Chondrocyte (in vitro differentiated cells): ENCODE measurements at regions not wholly inside any gene's neighbourhood (a gene's known extent, or its start where the extent isn't known, plus 50 kb on each side); places are given as distances from the start of the nearest gene placed in this dataset.

ENCODE experiments used
- DNase-seq: peaks from one replicate; pipeline ENCODE4 v3.0.0; 2021; ENCODE audit warnings: mixed read lengths, low spot score
- H3K27ac Mint-ChIP-seq: one replicate; pipeline ENCODE4 v1.8.0; 2021; ENCODE audit warnings: mild to moderate bottlenecking, moderate library complexity, mixed read lengths; ENCODE audit not compliant: unreplicated experiment
- H3K27me3 Mint-ChIP-seq: 2 replicates; pipeline ENCODE4 v1.8.0; 2021; ENCODE audit warnings: low read depth, mixed read lengths
- H3K36me3 Mint-ChIP-seq: 2 replicates; pipeline ENCODE4 v1.8.0; 2021; ENCODE audit warnings: low read depth, mixed read lengths
- H3K4me1 Mint-ChIP-seq: 2 replicates; pipeline ENCODE4 v1.8.0; 2021; ENCODE audit warnings: low read depth, mild to moderate bottlenecking, mixed read lengths
- H3K4me3 Mint-ChIP-seq: one replicate; pipeline ENCODE4 v1.8.0; 2021; ENCODE audit warnings: mild to moderate bottlenecking, moderate library complexity, mixed read lengths; ENCODE audit not compliant: unreplicated experiment
- H3K9me3 Mint-ChIP-seq: 2 replicates; pipeline ENCODE4 v1.8.0; 2021; ENCODE audit warnings: low read depth, mixed read lengths
- TF ChIP-seq, protein P1 (sequence below): fragments of 200-600 bp; sonication (generic); IDR thresholded peaks from 2 replicates; pipeline ENCODE4 v1.5.0; 2021; ENCODE audit warnings: antibody characterized with exemption, mild to moderate bottlenecking, moderate library complexity

DNA sequence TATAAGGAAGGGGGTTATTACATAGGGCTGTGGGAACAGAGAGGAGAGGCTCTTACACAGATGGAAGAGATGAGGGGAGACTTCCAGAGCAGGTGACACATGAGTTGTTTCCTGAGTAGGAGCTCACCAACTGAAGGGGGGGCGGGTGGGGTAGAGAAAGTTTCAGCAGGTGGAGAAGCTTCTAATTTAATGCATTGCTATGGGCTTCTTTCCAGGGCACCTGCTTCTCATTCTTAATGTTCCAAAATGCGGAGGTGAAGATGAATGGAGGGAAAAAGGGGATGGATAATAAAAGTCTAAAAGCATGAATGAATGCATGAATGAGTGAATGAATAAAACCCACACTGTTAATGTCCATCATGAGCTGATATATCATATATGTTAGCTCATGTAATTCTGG is 439.0 kb upstream of the CCL2 start:
- Mint-ChIP-seq H3K36me3 (no peaks in the 10 kb centered on the region), H3K4me3 (no peak overlapping the region), H3K9me3 (no peaks in the 10 kb centered on the region), H3K4me1 (no peaks in the 10 kb centered on the region), H3K27me3 (no peaks in the 10 kb centered on the region), H3K27ac (no peak overlapping the region)
- TF ChIP-seq, protein P1, sequence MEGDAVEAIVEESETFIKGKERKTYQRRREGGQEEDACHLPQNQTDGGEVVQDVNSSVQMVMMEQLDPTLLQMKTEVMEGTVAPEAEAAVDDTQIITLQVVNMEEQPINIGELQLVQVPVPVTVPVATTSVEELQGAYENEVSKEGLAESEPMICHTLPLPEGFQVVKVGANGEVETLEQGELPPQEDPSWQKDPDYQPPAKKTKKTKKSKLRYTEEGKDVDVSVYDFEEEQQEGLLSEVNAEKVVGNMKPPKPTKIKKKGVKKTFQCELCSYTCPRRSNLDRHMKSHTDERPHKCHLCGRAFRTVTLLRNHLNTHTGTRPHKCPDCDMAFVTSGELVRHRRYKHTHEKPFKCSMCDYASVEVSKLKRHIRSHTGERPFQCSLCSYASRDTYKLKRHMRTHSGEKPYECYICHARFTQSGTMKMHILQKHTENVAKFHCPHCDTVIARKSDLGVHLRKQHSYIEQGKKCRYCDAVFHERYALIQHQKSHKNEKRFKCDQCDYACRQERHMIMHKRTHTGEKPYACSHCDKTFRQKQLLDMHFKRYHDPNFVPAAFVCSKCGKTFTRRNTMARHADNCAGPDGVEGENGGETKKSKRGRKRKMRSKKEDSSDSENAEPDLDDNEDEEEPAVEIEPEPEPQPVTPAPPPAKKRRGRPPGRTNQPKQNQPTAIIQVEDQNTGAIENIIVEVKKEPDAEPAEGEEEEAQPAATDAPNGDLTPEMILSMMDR = no peak
- no peak for DNase-seq

DNA sequence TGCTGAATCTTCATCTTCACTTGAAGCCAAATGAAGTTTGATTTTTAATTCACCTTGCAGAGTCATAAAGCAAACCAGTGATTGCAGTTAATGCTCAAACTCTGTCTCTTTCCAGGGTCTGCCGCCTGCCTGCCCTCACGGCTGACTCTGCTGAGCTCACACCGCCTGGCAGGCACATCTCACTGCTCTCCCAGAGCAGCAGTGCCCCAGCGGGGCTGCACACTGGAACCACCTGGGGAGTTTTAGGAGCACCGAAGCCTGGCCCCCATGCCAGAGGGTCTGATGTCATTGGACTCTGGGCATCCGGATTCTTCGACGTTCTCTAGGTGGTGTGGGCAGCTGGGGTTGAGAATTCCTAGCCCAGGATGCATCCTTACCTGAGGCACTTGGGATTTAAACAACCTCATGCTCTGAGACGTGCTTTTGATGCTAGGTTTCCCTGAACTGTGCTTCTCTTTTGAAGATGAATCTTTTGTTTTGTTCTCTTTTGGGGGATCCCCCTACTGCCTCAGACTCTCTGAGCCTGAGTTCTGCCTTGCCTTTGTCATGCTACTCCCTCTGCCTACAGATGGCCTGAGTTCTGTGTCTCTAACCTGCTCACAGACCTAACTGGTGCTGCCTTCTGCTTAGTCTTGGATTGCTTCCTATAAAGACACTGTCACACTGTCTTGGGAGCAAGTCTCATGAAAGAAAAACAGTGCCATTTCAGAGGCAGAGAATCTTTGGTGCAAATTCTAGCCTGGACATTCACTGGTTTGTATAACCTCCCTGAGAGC is 438.1 kb upstream of the CCL2 start:
- Mint-ChIP-seq H3K4me1 (no peaks in the 10 kb centered on the region), H3K27ac (no peak overlapping the region), H3K9me3 (no peaks in the 10 kb centered on the region), H3K36me3 (no peaks in the 10 kb centered on the region), H3K27me3 (no peaks in the 10 kb centered on the region), H3K4me3 (no peak overlapping the region)
- no peak for DNase-seq
- TF ChIP-seq, protein P1 = no peak

DNA sequence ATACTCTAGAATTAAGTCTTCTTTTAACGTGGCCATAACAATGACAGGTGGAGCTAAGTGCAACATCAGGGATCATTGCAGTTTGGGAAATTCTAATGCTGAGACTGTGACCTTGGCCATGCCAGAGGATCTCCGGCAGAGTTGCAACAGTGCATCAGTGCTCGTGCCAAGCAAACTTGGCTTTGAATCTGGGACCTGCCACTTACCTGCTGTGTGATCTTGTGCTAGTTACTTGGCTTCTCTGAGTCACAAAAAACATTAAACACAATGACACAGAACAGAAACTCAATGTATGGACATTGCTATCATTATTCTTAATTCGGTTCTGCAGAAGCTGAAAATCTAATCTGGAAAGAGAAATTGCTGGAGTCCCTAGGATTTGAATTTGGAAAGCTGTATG is 435.5 kb upstream of the CCL2 start:
- H3K4me3 Mint-ChIP-seq = no peak overlapping the region
- TF ChIP-seq, protein P1 = no peak
- no peaks in the 10 kb centered on the region for H3K9me3 Mint-ChIP-seq
- no peaks in the 10 kb centered on the region for H3K4me1 Mint-ChIP-seq
- H3K27me3 Mint-ChIP-seq = no peaks in the 10 kb centered on the region
- H3K27ac Mint-ChIP-seq = no peak overlapping the region
- H3K36me3 Mint-ChIP-seq = no peaks in the 10 kb centered on the region
- DNase-seq = no peak

DNA sequence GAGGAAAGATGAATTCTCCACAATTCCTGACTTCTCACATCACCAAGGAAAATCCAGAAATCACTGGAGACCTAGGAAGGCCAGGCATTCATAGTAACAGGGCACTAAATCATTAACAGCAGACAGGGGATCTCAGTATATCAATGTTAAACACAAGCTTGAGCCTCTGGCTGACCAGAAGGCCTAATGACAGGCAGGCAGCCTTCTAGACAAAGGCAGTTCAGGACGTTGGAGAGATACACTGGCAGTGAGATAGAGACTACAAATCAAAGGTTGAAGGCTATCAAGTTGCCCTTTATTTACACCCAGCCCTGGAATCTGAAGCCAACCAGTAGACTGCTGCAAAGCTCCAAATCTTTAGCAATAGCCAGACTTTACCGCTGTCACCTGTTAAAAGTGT is 422.8 kb upstream of the CCL2 start:
- no peak overlapping the region for H3K4me3 Mint-ChIP-seq
- H3K27ac Mint-ChIP-seq = no peak overlapping the region
- no peaks in the 10 kb centered on the region for H3K9me3 Mint-ChIP-seq
- TF ChIP-seq, protein P1 = no peak
- H3K36me3 Mint-ChIP-seq = no peaks in the 10 kb centered on the region
- no peak for DNase-seq
- peaks cover 2% of the 10 kb centered on the region for H3K27me3 Mint-ChIP-seq
- no peaks in the 10 kb centered on the region for H3K4me1 Mint-ChIP-seq

DNA sequence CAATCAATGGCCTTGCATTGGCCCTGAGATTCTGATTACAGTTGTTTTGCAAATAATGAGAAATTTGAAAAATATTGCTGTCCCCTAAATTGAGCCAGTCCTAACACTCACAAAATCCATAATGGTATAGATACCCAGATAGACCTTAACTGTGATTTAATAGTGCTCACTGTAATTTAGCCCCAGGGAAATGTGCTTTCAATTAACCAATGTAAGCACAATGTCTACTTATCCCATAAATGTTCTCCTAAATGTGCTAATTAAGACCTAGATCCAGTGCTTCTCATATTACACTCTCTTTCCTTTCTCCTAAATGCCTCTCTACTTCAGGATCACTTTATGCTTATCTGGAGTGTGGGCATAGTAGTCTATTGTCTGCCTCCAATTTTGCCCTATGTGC is 417.8 kb upstream of the CCL2 start:
- no peaks in the 10 kb centered on the region for H3K9me3 Mint-ChIP-seq
- no peak overlapping the region for H3K4me3 Mint-ChIP-seq
- no peak for DNase-seq
- no peak overlapping the region for H3K27ac Mint-ChIP-seq
- no peaks in the 10 kb centered on the region for H3K36me3 Mint-ChIP-seq
- TF ChIP-seq, protein P1 = no peak
- H3K27me3 Mint-ChIP-seq = no peaks in the 10 kb centered on the region
- no peaks in the 10 kb centered on the region for H3K4me1 Mint-ChIP-seq
